ENCODE measurements at regions not wholly inside any gene's neighbourhood (a gene's known extent, or its start where the extent isn't known, plus 50 kb on each side); places are given as distances from the start of the nearest gene placed in this dataset.

GRCh38 chr17:64788286-64789060, 126.4 kb upstream of the SMURF2 start:
- H3K4me2 ChIP-seq (ENCODE audit: low read length): no peak overlapping the region

GRCh38 chr17:64787921-64788271, 125.8 kb upstream of the SMURF2 start:
- Histone ChIP-seq H3K79me2 (ENCODE audit: insufficient read depth, low read depth, low read length) (no peaks in the 10 kb centered on the region), H3K4me3 (ENCODE audit: low read depth, low read length, poor library complexity, severe bottlenecking) (no peak overlapping the region), H3K4me2 (ENCODE audit: low read length) (no peak overlapping the region), H3K4me1 (ENCODE audit: insufficient read depth, low read length, poor library complexity, severe bottlenecking) (peaks cover 2% of the 10 kb centered on the region), H2AFZ (ENCODE audit: low read length) (no peak overlapping the region), H3K27ac (ENCODE audit: low read depth, low read length, poor library complexity, severe bottlenecking) (no peak overlapping the region), H3K9me2 (ENCODE audit: insufficient read depth, low read length) (no peaks in the 10 kb centered on the region), H3K36me3 (ENCODE audit: insufficient read depth, low read length) (peaks cover 9% of the 10 kb centered on the region), H4K20me1 (ENCODE audit: insufficient read depth, low read length) (no peaks in the 10 kb centered on the region), H3K9me3 (ENCODE audit: low read length) (no peaks in the 10 kb centered on the region)
- POLR2A ChIA-PET: no interaction called here
- TF ChIP-seq EZH2phosphoT487 (IDR thresholded peaks at IDR 0.05; ENCODE audit: borderline replicate concordance, low read depth, low read length) (no peak), CTCF (conservative IDR thresholded peaks at IDR 0.05; ENCODE audit: low read length) (no peak)
- no peak for DNase-seq (ENCODE audit: low spot score)
- CTCF ChIA-PET (ENCODE audit: unreplicated experiment): no interaction called here
- intact Hi-C loops (cut with micrococcal nuclease; ENCODE audit: unreplicated experiment): no loop called here
- BruUV-seq (replicated peaks): no TSS peak

More at GRCh38 chr17:64788286-64789060, 126.4 kb upstream of the SMURF2 start:
- Histone ChIP-seq H3K36me3 (ENCODE audit: insufficient read depth, low read length) (peaks cover 9% of the 10 kb centered on the region), H3K4me1 (ENCODE audit: insufficient read depth, low read length, poor library complexity, severe bottlenecking) (peaks cover 6% of the 10 kb centered on the region), H4K20me1 (ENCODE audit: insufficient read depth, low read length) (no peaks in the 10 kb centered on the region), H3K9me2 (ENCODE audit: insufficient read depth, low read length) (no peaks in the 10 kb centered on the region), H2AFZ (ENCODE audit: low read length) (no peak overlapping the region), H3K27ac (ENCODE audit: low read depth, low read length, poor library complexity, severe bottlenecking) (no peak overlapping the region), H3K4me3 (ENCODE audit: low read depth, low read length, poor library complexity, severe bottlenecking) (no peak overlapping the region), H3K79me2 (ENCODE audit: insufficient read depth, low read depth, low read length) (no peaks in the 10 kb centered on the region), H3K9me3 (ENCODE audit: low read length) (no peaks in the 10 kb centered on the region)
- CTCF ChIA-PET (ENCODE audit: unreplicated experiment): no interaction called here
- TF ChIP-seq CTCF (conservative IDR thresholded peaks at IDR 0.05; ENCODE audit: low read length) (no peak), EZH2phosphoT487 (IDR thresholded peaks at IDR 0.05; ENCODE audit: borderline replicate concordance, low read depth, low read length) (no peak)
- POLR2A ChIA-PET: no interaction called here
- no peak for DNase-seq (ENCODE audit: low spot score)
- BruUV-seq (replicated peaks): no TSS peak
- intact Hi-C loops (cut with micrococcal nuclease; ENCODE audit: unreplicated experiment): no loop called here

DNA sequence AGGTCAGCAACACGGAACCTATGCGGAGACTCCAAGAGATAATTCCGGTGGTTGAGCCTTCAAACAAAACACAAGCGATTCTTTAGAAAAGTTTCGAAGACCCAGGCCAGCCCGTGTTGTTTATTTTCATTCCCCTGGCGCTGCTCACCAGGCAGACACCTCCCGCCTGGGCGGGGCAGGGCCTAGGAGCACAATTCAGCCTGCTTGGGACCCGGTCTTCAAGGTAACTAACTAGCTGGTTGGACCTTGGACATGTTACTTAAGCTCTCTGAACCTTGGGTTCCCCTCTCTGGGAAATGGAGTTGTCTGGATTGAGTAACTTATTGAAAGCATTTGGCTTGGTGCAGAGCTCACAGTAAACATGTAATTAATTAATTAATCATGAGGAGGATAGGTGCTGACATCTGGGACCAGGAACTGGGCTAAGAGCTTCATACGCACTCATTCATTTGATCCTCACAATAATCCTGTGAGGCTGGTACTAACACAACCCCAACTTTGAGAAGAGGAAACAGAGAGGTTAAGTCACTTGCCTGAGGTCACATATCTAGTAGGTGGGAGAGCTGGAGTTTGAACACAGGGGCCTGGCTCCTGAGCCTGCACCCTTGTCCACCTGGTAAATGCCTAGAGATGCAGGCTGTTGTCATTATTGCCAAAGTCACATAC, 125.3 kb upstream of the SMURF2 start:
- Histone ChIP-seq H3K27ac (ENCODE audit: low read depth, low read length, poor library complexity, severe bottlenecking) (no peak overlapping the region), H3K79me2 (ENCODE audit: insufficient read depth, low read depth, low read length) (no peaks in the 10 kb centered on the region), H3K4me1 (ENCODE audit: insufficient read depth, low read length, poor library complexity, severe bottlenecking) (no peaks in the 10 kb centered on the region), H3K4me2 (ENCODE audit: low read length) (no peak overlapping the region), H3K9me3 (ENCODE audit: low read length) (no peaks in the 10 kb centered on the region), H3K4me3 (ENCODE audit: low read depth, low read length, poor library complexity, severe bottlenecking) (no peak overlapping the region), H4K20me1 (ENCODE audit: insufficient read depth, low read length) (no peaks in the 10 kb centered on the region), H3K36me3 (ENCODE audit: insufficient read depth, low read length) (peaks cover 9% of the 10 kb centered on the region), H2AFZ (ENCODE audit: low read length) (no peak overlapping the region), H3K9me2 (ENCODE audit: insufficient read depth, low read length) (no peaks in the 10 kb centered on the region)
- intact Hi-C loops (cut with micrococcal nuclease; ENCODE audit: unreplicated experiment): no loop called here
- no peak for DNase-seq (ENCODE audit: low spot score)
- POLR2A ChIA-PET: no interaction called here
- TF ChIP-seq EZH2phosphoT487 (IDR thresholded peaks at IDR 0.05; ENCODE audit: borderline replicate concordance, low read depth, low read length) (no peak), CTCF (conservative IDR thresholded peaks at IDR 0.05; ENCODE audit: low read length) (no peak)
- CTCF ChIA-PET (ENCODE audit: unreplicated experiment): no interaction called here
- no TSS peak for BruUV-seq (replicated peaks)
